GM23248 (cell line): ENCODE measurements at regions not wholly inside any gene's neighbourhood (a gene's known extent, or its start where the extent isn't known, plus 50 kb on each side); places are given as distances from the start of the nearest gene placed in this dataset.

Experiments used
- EZH2 ChIP-seq: fragments of 200-600 bp; sonication (generic); IDR thresholded peaks from 2 replicates; pipeline ENCODE4 v1.6.1; 2018; ENCODE audit warnings: antibody characterized with exemption, mild to moderate bottlenecking; ENCODE audit not compliant: insufficient read depth, poor library complexity, severe bottlenecking
- EZH2phosphoT487 ChIP-seq: fragments of 200-600 bp; sonication (generic); IDR thresholded peaks from 2 replicates; pipeline ENCODE4 v1.6.1; 2018; ENCODE audit warnings: antibody characterized with exemption, moderate library complexity, mild to moderate bottlenecking, low read depth; ENCODE audit not compliant: insufficient read depth

GRCh38 chr20:55354720-55355119, 650.6 kb downstream of the CBLN4 start:
- TF ChIP-seq EZH2phosphoT487 (no peak), EZH2 (no peak)
